GM23338 (cell line): ENCODE measurements at regions not wholly inside any gene's neighbourhood (a gene's known extent, or its start where the extent isn't known, plus 50 kb on each side); places are given as distances from the start of the nearest gene placed in this dataset.
A peak's percentile ranks its signal among the peaks of the same experiment; 100 is the strongest.

Experiments
- ATAC-seq: fragments of 200-7000 bp; cut with Tn5 transposase; 3 replicates; pipeline ENCODE4 v1.9.1; 2020
- DNase-seq: peaks from one replicate; pipeline ENCODE4 v3.0.0-alpha.2; 2015; ENCODE audit warnings: low spot score
- H2AFZ ChIP-seq: fragments of 200-600 bp; sonication (generic); 2 replicates; pipeline ENCODE4 v1.8.0; 2016; ENCODE audit warnings: antibody characterized with exemption, mild to moderate bottlenecking, moderate library complexity
- H3F3A ChIP-seq: fragments of 200-600 bp; sonication (generic); replicated peaks from 2 replicates; pipeline ENCODE4 v1.8.0; 2017; ENCODE audit warnings: antibody characterized with exemption, mixed run types, low read depth
- H3K27ac ChIP-seq: fragments of 200-600 bp; sonication (generic); 2 replicates; pipeline ENCODE4 v1.6.1; 2016; ENCODE audit warnings: low read depth
- H3K27me3 ChIP-seq: fragments of 200-600 bp; sonication (generic); 2 replicates; pipeline ENCODE4 v1.8.0; 2016; ENCODE audit warnings: mild to moderate bottlenecking, mixed run types, moderate library complexity; ENCODE audit not compliant: insufficient read depth
- H3K36me3 ChIP-seq: fragments of 200-600 bp; sonication (generic); 2 replicates; pipeline ENCODE4 v1.8.0; 2016; ENCODE audit warnings: mild to moderate bottlenecking; ENCODE audit not compliant: insufficient read depth
- H3K4me1 ChIP-seq: fragments of 200-600 bp; sonication (generic); 2 replicates; pipeline ENCODE4 v1.8.0; 2016; ENCODE audit warnings: mild to moderate bottlenecking, moderate library complexity; ENCODE audit not compliant: insufficient read depth
- H3K4me2 ChIP-seq: fragments of 200-600 bp; sonication (generic); 2 replicates; pipeline ENCODE4 v1.7.1; 2017; ENCODE audit warnings: mixed run types
- H3K4me3 ChIP-seq: fragments of 200-600 bp; sonication (generic); 2 replicates; pipeline ENCODE4 v1.6.1; 2016; ENCODE audit warnings: mixed run types
- H3K79me2 ChIP-seq: fragments of 200-600 bp; sonication (generic); replicated peaks from 2 replicates; pipeline ENCODE4 v1.8.0; 2017; ENCODE audit warnings: mild to moderate bottlenecking; ENCODE audit not compliant: insufficient read depth
- H3K9me2 ChIP-seq: fragments of 200-600 bp; sonication (generic); 2 replicates; pipeline ENCODE4 v1.8.0; 2017; ENCODE audit not compliant: insufficient read depth
- H4K20me1 ChIP-seq: fragments of 200-600 bp; sonication (generic); replicated peaks from 2 replicates; pipeline ENCODE4 v1.8.0; 2017; ENCODE audit warnings: mild to moderate bottlenecking; ENCODE audit not compliant: insufficient read depth
- H3K27ac Mint-ChIP-seq: 2 replicates; pipeline ENCODE4 v1.8.0; 2020; ENCODE audit warnings: inconsistent platforms, mild to moderate bottlenecking, moderate library complexity, mixed read lengths
- H3K27me3 Mint-ChIP-seq: 3 replicates; pipeline ENCODE4 v1.8.0; 2022; ENCODE audit warnings: low read depth, mild to moderate bottlenecking, moderate library complexity, mixed read lengths, inconsistent platforms; ENCODE audit not compliant: insufficient read depth, poor library complexity
- H3K36me3 Mint-ChIP-seq: 3 replicates; pipeline ENCODE4 v1.8.0; 2021; ENCODE audit warnings: low read depth, mild to moderate bottlenecking, inconsistent platforms, moderate library complexity, mixed read lengths
- H3K4me1 Mint-ChIP-seq: 3 replicates; pipeline ENCODE4 v1.8.0; 2020; ENCODE audit warnings: mild to moderate bottlenecking, inconsistent platforms, mixed read lengths
- H3K4me3 Mint-ChIP-seq: 3 replicates; pipeline ENCODE4 v1.8.0; 2021; ENCODE audit warnings: moderate library complexity, mild to moderate bottlenecking, inconsistent platforms, mixed read lengths
- H3K9me3 Mint-ChIP-seq: 3 replicates; pipeline ENCODE4 v1.8.0; 2020; ENCODE audit warnings: moderate library complexity, mild to moderate bottlenecking, inconsistent platforms, mixed read lengths
- CREB1 ChIP-seq: fragments of 250-450 bp; sonication (Bioruptor Pico); IDR thresholded peaks from 2 replicates; pipeline ENCODE4 v1.5.0; 2020; ENCODE audit warnings: low read depth, mild to moderate bottlenecking, moderate library complexity
- CTCF ChIP-seq, 2 experiments: fragments of 200-600 bp in 1 of 2; sonication (generic) in 1 of 2; conservative IDR thresholded peaks; 2 replicates each; pipeline versions ENCODE4 v1.5.1 to v1.6.1; 2016 to 2017; ENCODE audit warnings: antibody characterized with exemption in 2 of 2, low read depth in 2 of 2, mild to moderate bottlenecking in 2 of 2, moderate library complexity in 1 of 2
- EZH2 ChIP-seq: fragments of 200-600 bp; sonication (generic); IDR thresholded peaks from one replicate; pipeline ENCODE4 v1.8.0; 2017; ENCODE audit warnings: antibody characterized with exemption, mild to moderate bottlenecking, low read depth; ENCODE audit not compliant: unreplicated experiment
- EZH2phosphoT487 ChIP-seq: fragments of 200-600 bp; sonication (generic); IDR thresholded peaks from one replicate; pipeline ENCODE4 v1.8.1; 2018; ENCODE audit warnings: antibody characterized with exemption; ENCODE audit not compliant: unreplicated experiment
- JUNB ChIP-seq: IDR thresholded peaks from one replicate; pipeline ENCODE4 v1.6.1; 2016; ENCODE audit warnings: antibody characterized with exemption; ENCODE audit not compliant: unreplicated experiment
- NANOG ChIP-seq: IDR thresholded peaks from 2 replicates; pipeline ENCODE4 v1.6.1; 2016; ENCODE audit warnings: antibody characterized with exemption, borderline replicate concordance
- POLR2AphosphoS5 ChIP-seq: IDR thresholded peaks from 2 replicates; pipeline ENCODE4 v1.6.1; 2016; ENCODE audit warnings: antibody characterized with exemption, low read depth
- REST ChIP-seq: IDR thresholded peaks from one replicate; pipeline ENCODE4 v1.6.1; 2018; ENCODE audit warnings: antibody characterized with exemption; ENCODE audit not compliant: unreplicated experiment
- STAT1 ChIP-seq: IDR thresholded peaks from one replicate; pipeline ENCODE4 v1.6.1; 2016; ENCODE audit warnings: antibody characterized with exemption; ENCODE audit not compliant: unreplicated experiment
- ZNF114 ChIP-seq: fragments of 250-450 bp; sonication (Bioruptor Pico); IDR thresholded peaks from 2 replicates; pipeline ENCODE4 v1.5.0; 2020; ENCODE audit warnings: mild to moderate bottlenecking, moderate library complexity
- ZNF331 ChIP-seq: fragments of 250-450 bp; sonication (Bioruptor Pico); IDR thresholded peaks from 2 replicates; pipeline ENCODE4 v1.5.0; 2020; ENCODE audit warnings: low read depth, mild to moderate bottlenecking, moderate library complexity
- ZNF462 ChIP-seq: fragments of 250-450 bp; sonication (Bioruptor Pico); IDR thresholded peaks from 2 replicates; pipeline ENCODE4 v1.5.0; 2020; ENCODE audit warnings: mild to moderate bottlenecking, moderate library complexity

- H3K36me3 ChIP-seq, result no peaks in the 10 kb centered on the region
- Mint-ChIP-seq H3K4me1 (no peaks in the 10 kb centered on the region), H3K9me3 (no peaks in the 10 kb centered on the region; the same call in 2 of the 3 replicates), H3K4me3 (no peak overlapping the region), H3K36me3 (peaks cover 3% of the 10 kb centered on the region; the same call in 2 of the 3 replicates), H3K27me3 (no peaks in the 10 kb centered on the region), H3K27ac (no peak overlapping the region)
- no peak for TF ChIP-seq EZH2
- no peak for TF ChIP-seq CTCF (conservative IDR thresholded peaks at IDR 0.05; ENCODE audit: low read depth in 2 of 2)
- no peak for TF ChIP-seq EZH2phosphoT487
- TF ChIP-seq ZNF462 (CRISPR knock-in tag), result no peak
- no peak for TF ChIP-seq CREB1
- no peak for TF ChIP-seq NANOG
- no peak for TF ChIP-seq STAT1
- no peak for TF ChIP-seq POLR2AphosphoS5
- no peak for TF ChIP-seq JUNB
- TF ChIP-seq REST, result no peak
- TF ChIP-seq ZNF114 (CRISPR knock-in tag), result no peak
- no peak for TF ChIP-seq ZNF331 (CRISPR knock-in tag)
- no peaks in the 10 kb centered on the region for H3F3A ChIP-seq
- DNase-seq (no peak), ATAC-seq (no peak)
- H3K27ac ChIP-seq, result no peak overlapping the region
- no peaks in the 10 kb centered on the region for H3K9me2 ChIP-seq
- no peaks in the 10 kb centered on the region for H4K20me1 ChIP-seq
- no peaks in the 10 kb centered on the region for H3K79me2 ChIP-seq
- no peaks in the 10 kb centered on the region; the same call in 1 of the 2 replicates for H3K4me1 ChIP-seq
- peak overlapping the region; percentile 11; the same call in 1 of the 2 replicates for H2AFZ ChIP-seq
- H3K4me2 ChIP-seq, result no peak overlapping the region
- H3K27me3 ChIP-seq, result no peaks in the 10 kb centered on the region
- no peak overlapping the region for H3K4me3 ChIP-seq
These were observed 109.0 kb upstream of the GATA6 start for GRCh38 chr18:22060361-22060760.
